ENCODE measurements at regions not wholly inside any gene's neighbourhood (a gene's known extent, or its start where the extent isn't known, plus 50 kb on each side); places are given as distances from the start of the nearest gene placed in this dataset.

DNA sequence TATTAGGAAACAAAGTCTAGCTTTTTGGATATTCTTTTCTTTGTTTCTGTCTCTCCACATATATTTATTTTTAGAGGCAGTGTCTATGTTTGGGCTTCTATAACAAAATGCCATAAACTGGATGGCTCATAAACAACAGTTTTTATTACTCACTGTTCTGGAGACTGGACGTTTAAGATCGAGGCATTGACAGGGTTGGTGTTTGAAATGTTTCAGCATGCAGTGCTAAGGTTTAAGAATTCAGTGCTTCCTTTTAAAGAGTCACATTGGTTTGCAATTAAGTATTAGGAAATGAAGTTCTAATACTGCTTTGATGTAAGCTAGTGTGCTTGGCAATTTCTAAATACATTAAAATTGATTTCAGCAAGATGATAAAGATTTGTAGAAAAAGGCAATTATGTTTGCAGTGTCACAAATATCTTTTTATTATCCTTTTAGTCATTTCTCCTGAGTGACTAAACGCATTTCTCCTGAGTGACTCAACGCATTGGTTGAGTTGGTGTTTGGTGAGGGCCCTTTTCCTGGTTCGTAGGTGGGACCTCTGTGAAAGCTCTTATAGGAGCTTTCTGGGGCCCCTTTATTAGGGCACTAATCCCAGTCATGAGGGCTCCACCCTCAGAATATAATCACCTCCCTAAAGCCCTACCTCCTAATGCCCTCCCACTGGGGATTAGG, 317.0 kb downstream of the USP25 start:
- Histone ChIP-seq H3K9me3 (ENCODE audit: control insufficient read depth, low read depth, low read length) (no peaks in the 10 kb centered on the region), H3K4me3 (ENCODE audit: low read length) (no peak overlapping the region), H3K9ac (ENCODE audit: low read length) (no peak overlapping the region), H3K4me1 (ENCODE audit: control insufficient read depth, low read depth, low read length) (no peaks in the 10 kb centered on the region), H3K27me3 (ENCODE audit: control insufficient read depth, insufficient read depth, low read length) (no peaks in the 10 kb centered on the region), H3K36me3 (ENCODE audit: control insufficient read depth, low read depth, low read length) (no peaks in the 10 kb centered on the region), H3K27ac (ENCODE audit: low read length) (no peak overlapping the region)

DNA sequence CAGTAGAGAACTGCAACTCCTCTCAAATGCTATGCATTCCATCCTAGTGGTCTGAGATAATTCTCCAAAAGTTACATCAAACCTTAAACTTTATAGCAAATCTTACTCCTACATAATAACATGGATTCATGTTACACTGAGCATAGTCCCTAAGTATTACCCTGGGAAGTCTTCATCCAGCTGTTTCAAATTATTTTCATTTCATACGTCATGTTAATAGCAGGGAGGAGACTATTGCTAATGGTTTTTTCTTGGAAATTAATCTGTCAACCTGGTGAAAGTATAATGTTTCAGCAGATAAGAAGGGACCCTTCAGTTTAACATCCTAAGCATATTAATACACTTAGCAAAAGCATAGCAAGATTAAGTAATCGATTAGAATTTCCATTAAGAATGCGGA, 318.1 kb downstream of the USP25 start:
- Histone ChIP-seq H3K9ac (ENCODE audit: low read length) (no peak overlapping the region), H3K27ac (ENCODE audit: low read length) (no peak overlapping the region), H3K36me3 (ENCODE audit: control insufficient read depth, low read depth, low read length) (no peaks in the 10 kb centered on the region), H3K4me1 (ENCODE audit: control insufficient read depth, low read depth, low read length) (no peaks in the 10 kb centered on the region), H3K27me3 (ENCODE audit: control insufficient read depth, insufficient read depth, low read length) (no peaks in the 10 kb centered on the region), H3K9me3 (ENCODE audit: control insufficient read depth, low read depth, low read length) (no peaks in the 10 kb centered on the region), H3K4me3 (ENCODE audit: low read length) (no peak overlapping the region)

DNA sequence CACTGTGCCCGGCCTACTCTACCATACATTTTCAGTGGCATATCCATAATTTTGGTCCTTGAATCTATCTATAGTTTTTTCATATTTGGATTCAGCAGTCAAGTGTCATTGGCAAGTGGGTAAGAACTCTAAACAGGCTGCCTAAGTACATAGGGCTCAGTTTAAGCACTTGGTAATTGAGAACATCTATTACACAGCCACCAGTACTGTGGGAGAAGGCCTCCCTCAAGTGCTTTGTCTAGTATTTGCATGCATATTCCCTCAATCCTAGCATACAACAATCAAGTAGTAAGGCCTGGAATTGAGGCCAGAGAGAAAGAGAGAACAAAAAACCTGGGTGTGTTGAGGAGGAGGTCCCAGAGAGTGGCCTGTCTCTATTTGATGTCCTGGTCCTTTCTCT, 325.2 kb downstream of the USP25 start:
- no peaks in the 10 kb centered on the region for H3K9me3 ChIP-seq (ENCODE audit: control insufficient read depth, low read depth, low read length)
- no peak overlapping the region for H3K27ac ChIP-seq (ENCODE audit: low read length)
- H3K27me3 ChIP-seq (ENCODE audit: control insufficient read depth, insufficient read depth, low read length) = no peaks in the 10 kb centered on the region
- no peak overlapping the region for H3K9ac ChIP-seq (ENCODE audit: low read length)
- no peak overlapping the region for H3K4me3 ChIP-seq (ENCODE audit: low read length)
- H3K4me1 ChIP-seq (ENCODE audit: control insufficient read depth, low read depth, low read length) = no peaks in the 10 kb centered on the region
- H3K36me3 ChIP-seq (ENCODE audit: control insufficient read depth, low read depth, low read length) = no peaks in the 10 kb centered on the region

DNA sequence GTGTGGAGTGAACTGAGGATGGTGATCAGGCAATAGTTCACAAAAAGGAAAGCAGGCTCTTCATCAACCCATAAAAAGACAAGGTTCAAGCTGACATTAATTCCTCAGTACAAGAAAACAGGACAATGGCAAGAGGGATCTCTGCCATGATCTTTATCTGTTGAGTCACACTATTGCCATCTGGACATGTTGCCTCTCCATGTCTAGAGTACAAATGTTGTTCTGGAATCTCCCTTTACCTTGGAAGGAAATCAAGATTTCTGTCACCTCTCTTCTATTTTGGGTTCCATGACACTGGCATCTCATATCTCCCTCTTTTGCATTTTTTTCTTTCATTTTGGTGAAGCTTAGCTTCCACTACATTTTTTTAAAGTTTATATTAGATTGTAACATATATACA, 329.1 kb downstream of the USP25 start:
- Histone ChIP-seq H3K27ac (ENCODE audit: low read length) (no peak overlapping the region), H3K4me3 (ENCODE audit: low read length) (no peak overlapping the region), H3K4me1 (ENCODE audit: control insufficient read depth, low read depth, low read length) (no peaks in the 10 kb centered on the region), H3K9ac (ENCODE audit: low read length) (no peak overlapping the region), H3K9me3 (ENCODE audit: control insufficient read depth, low read depth, low read length) (no peaks in the 10 kb centered on the region), H3K27me3 (ENCODE audit: control insufficient read depth, insufficient read depth, low read length) (no peaks in the 10 kb centered on the region), H3K36me3 (ENCODE audit: control insufficient read depth, low read depth, low read length) (no peaks in the 10 kb centered on the region)

DNA sequence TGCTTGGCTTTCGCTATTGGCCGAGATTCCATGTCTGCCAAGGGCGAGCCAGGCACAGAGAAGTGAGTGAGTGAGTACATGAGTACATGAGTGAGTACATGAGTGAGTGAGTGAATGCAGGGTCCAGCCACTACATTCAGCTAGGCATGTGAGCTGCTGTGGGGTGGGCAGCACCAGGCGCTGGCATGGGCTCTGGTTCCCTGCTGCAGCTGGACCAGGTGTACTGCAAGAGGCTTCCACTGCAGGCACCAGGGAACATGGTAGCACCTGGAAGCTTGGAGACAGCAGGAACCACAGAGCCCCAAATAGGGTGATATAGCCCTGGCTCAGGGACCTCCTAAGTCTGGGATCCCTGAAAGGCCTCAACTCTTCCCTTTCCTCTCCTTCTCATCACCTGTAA, 330.2 kb downstream of the USP25 start:
- Histone ChIP-seq H3K9me3 (ENCODE audit: control insufficient read depth, low read depth, low read length) (no peaks in the 10 kb centered on the region), H3K36me3 (ENCODE audit: control insufficient read depth, low read depth, low read length) (no peaks in the 10 kb centered on the region), H3K4me3 (ENCODE audit: low read length) (no peak overlapping the region), H3K27me3 (ENCODE audit: control insufficient read depth, insufficient read depth, low read length) (no peaks in the 10 kb centered on the region), H3K4me1 (ENCODE audit: control insufficient read depth, low read depth, low read length) (no peaks in the 10 kb centered on the region), H3K27ac (ENCODE audit: low read length) (no peak overlapping the region), H3K9ac (ENCODE audit: low read length) (no peak overlapping the region)

DNA sequence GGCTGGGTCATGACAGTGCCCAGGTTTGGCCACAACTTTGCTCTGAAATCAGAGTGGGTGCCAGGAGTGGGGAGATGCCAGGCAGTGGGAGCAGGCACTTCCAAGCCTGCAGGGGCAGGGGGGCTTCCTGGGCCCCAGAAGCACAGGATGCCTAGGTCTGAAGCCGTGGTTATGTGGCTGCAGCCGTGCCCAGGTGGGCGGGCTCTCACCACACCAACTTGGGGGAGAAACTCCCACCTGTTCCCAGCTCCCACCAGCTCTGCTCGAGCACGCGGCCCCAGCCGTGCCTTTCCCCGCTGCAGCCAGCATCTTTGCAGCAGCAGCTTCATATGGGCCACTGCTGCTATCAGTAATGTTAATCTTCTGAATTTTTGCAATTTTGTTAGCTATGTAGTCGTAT, 331.4 kb downstream of the USP25 start:
- no peak overlapping the region for H3K27ac ChIP-seq (ENCODE audit: low read length)

DNA sequence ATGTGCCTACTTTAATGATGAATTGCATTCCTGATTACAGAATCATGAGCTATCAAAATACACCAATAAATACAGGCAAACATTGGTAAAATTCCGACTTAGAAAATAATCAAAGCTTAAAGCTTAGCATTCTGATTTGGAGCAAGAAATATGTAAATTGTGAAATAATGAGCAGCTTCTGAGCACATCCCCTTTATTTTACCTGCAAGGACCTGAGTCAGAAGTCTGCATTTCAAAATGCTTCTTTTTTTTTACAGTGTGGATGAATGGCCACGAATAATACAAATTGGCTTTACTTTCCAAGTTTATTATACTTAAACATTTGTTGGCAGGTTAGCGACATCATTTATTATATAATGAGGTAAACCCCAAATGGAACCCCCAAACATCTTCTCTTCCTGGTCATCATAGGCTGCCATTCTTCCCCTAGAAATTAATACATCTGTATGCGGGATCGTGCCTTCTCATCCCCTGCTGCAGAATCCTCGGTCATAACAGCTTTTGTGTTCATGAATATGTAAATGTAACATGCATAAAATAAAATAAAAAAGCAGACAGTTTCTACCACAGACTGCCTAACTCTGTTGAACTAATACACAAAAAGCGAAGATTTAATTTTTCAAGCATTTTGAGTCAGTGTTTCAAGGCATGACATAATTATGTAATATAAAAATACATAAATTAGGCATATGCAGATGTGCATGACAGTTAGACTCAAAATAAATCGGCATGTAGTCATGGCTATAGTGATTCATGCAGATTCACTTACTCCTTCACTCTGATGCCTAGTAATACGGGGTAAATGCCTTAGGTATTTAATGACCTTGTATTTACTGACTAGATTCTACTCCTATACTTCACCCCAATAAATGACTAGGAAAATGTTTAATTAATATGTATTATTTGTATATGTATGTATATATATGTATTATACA, 339.7 kb downstream of the USP25 start:
- H3K9ac ChIP-seq (ENCODE audit: low read length) = no peak overlapping the region
- H3K27me3 ChIP-seq (ENCODE audit: control insufficient read depth, insufficient read depth, low read length) = no peaks in the 10 kb centered on the region
- H3K27ac ChIP-seq (ENCODE audit: low read length) = no peak overlapping the region
- H3K4me3 ChIP-seq (ENCODE audit: low read length) = no peak overlapping the region
- H3K4me1 ChIP-seq (ENCODE audit: control insufficient read depth, low read depth, low read length) = peaks cover 3% of the 10 kb centered on the region
- no peaks in the 10 kb centered on the region for H3K9me3 ChIP-seq (ENCODE audit: control insufficient read depth, low read depth, low read length)
- H3K36me3 ChIP-seq (ENCODE audit: control insufficient read depth, low read depth, low read length) = no peaks in the 10 kb centered on the region

More for the DNA sequence above, 331.4 kb downstream of the USP25 start:
- Histone ChIP-seq H3K4me1 (ENCODE audit: control insufficient read depth, low read depth, low read length) (no peaks in the 10 kb centered on the region), H3K4me3 (ENCODE audit: low read length) (no peak overlapping the region), H3K9ac (ENCODE audit: low read length) (no peak overlapping the region), H3K27me3 (ENCODE audit: control insufficient read depth, insufficient read depth, low read length) (no peaks in the 10 kb centered on the region), H3K36me3 (ENCODE audit: control insufficient read depth, low read depth, low read length) (no peaks in the 10 kb centered on the region), H3K9me3 (ENCODE audit: control insufficient read depth, low read depth, low read length) (no peaks in the 10 kb centered on the region)

DNA sequence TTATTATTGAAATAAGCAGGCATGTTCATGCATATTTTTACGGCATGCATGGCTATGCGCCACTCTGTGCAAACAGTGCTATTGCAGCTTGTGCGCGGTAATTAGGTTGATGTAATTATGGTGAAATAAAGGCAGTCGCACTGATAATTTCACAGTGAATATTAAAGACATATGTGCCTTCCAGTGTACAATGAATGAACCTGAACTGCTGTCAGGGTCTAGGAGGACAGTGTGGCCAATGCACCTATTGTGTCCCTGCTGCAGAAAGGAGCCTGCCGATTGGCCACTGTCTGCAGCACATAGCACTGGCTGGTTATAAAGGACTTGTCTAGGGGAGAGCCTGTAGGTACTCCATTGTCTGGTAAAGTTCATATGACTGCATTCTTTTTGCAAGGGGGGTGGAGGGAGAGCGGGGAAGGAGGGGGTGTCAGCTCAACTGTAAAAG, 340.4 kb downstream of the USP25 start:
- H3K27me3 ChIP-seq (ENCODE audit: control insufficient read depth, insufficient read depth, low read length) = no peaks in the 10 kb centered on the region
- peaks cover 3% of the 10 kb centered on the region for H3K4me1 ChIP-seq (ENCODE audit: control insufficient read depth, low read depth, low read length)
- no peak overlapping the region for H3K27ac ChIP-seq (ENCODE audit: low read length)

DNA sequence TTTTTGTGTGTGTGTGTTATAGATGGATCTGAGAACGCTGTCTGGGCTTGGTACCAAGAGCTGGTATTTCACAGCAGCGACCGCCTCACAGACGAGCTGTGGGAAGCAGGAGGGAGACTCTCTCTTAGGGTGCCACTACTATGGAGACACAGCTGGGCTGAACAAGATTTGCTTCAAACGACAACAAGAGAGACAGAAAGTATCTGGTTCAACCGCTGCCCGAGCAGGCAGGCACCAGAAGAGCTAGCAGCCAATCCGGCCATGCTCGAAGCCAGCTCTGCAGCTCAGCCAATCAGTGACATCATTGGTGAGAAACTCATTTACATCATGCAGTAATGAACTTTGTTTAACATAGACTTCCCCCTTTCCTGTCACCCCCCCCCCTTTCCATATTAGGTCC, 341.3 kb downstream of the USP25 start:
- no peaks in the 10 kb centered on the region for H3K9me3 ChIP-seq (ENCODE audit: control insufficient read depth, low read depth, low read length)
- H3K27ac ChIP-seq (ENCODE audit: low read length) = no peak overlapping the region
- no peaks in the 10 kb centered on the region for H3K36me3 ChIP-seq (ENCODE audit: control insufficient read depth, low read depth, low read length)
- peaks cover 3% of the 10 kb centered on the region for H3K4me1 ChIP-seq (ENCODE audit: control insufficient read depth, low read depth, low read length)
- no peak overlapping the region for H3K4me3 ChIP-seq (ENCODE audit: low read length)
- no peaks in the 10 kb centered on the region for H3K27me3 ChIP-seq (ENCODE audit: control insufficient read depth, insufficient read depth, low read length)
- H3K9ac ChIP-seq (ENCODE audit: low read length) = no peak overlapping the region

More for the DNA sequence above, 340.4 kb downstream of the USP25 start:
- Histone ChIP-seq H3K9ac (ENCODE audit: low read length) (no peak overlapping the region), H3K9me3 (ENCODE audit: control insufficient read depth, low read depth, low read length) (no peaks in the 10 kb centered on the region), H3K36me3 (ENCODE audit: control insufficient read depth, low read depth, low read length) (no peaks in the 10 kb centered on the region), H3K4me3 (ENCODE audit: low read length) (no peak overlapping the region)

DNA sequence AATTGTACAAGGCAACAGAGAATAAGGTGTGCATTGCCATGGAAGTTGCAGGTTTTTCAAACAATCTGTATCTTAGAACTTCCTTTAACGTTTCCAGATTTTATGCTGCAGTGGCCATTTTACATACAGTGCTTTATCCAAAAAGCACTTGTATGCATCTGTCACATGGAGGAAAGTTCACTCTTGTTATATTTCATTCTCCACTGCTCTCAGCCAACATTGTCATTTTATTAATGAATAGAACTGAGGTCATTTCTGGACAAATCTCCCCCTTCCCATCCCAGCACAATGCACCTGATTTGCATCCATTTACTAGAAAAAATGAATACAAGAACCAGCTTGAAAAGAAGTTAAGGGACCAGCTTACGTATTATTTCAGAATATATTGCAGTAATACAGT, 342.0 kb downstream of the USP25 start:
- Histone ChIP-seq H3K27ac (ENCODE audit: low read length) (no peak overlapping the region), H3K27me3 (ENCODE audit: control insufficient read depth, insufficient read depth, low read length) (no peaks in the 10 kb centered on the region), H3K9ac (ENCODE audit: low read length) (no peak overlapping the region), H3K4me1 (ENCODE audit: control insufficient read depth, low read depth, low read length) (peaks cover 3% of the 10 kb centered on the region), H3K9me3 (ENCODE audit: control insufficient read depth, low read depth, low read length) (no peaks in the 10 kb centered on the region), H3K36me3 (ENCODE audit: control insufficient read depth, low read depth, low read length) (no peaks in the 10 kb centered on the region), H3K4me3 (ENCODE audit: low read length) (no peak overlapping the region)

DNA sequence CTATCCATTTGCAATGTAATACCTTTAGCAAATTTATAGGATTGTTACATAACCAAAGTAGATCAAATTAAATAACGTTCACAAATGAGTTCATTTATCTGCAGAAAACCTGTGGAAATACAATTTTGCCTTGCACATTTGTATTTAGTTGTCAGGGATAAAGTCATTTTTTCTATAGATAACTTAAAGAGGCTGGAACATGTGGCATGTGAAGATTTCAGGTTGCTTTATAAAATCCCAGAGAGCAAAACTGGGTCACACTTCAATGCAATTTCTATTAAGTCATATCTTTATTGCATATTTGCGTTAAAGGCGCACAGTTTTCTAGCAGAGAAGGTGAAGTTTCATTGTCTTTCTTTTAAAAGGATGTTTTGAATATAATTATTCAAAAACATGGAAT, 342.4 kb downstream of the USP25 start:
- no peaks in the 10 kb centered on the region for H3K27me3 ChIP-seq (ENCODE audit: control insufficient read depth, insufficient read depth, low read length)
- no peak overlapping the region for H3K9ac ChIP-seq (ENCODE audit: low read length)
- peaks cover 3% of the 10 kb centered on the region for H3K4me1 ChIP-seq (ENCODE audit: control insufficient read depth, low read depth, low read length)
- no peaks in the 10 kb centered on the region for H3K9me3 ChIP-seq (ENCODE audit: control insufficient read depth, low read depth, low read length)
- no peaks in the 10 kb centered on the region for H3K36me3 ChIP-seq (ENCODE audit: control insufficient read depth, low read depth, low read length)
- no peak overlapping the region for H3K27ac ChIP-seq (ENCODE audit: low read length)
- H3K4me3 ChIP-seq (ENCODE audit: low read length) = no peak overlapping the region

All from iPS-18a (cell line).